Heart right ventricle (tissue), 16 donors: ENCODE measurements at regions not wholly inside any gene's neighbourhood (a gene's known extent, or its start where the extent isn't known, plus 50 kb on each side); places are given as distances from the start of the nearest gene placed in this dataset.

Source experiments
- ATAC-seq, 8 donors: fragments of 200-7000 bp; cut with Tn5 transposase; one replicate each; pipeline ENCODE4 v1.9.1; 2020; ENCODE audit warnings: mild to moderate bottlenecking in 8 of 8, moderate library complexity in 8 of 8, moderate number of reproducible peaks in 1 of 8
- DNase-seq, 2 donors: peaks; one replicate each; pipeline ENCODE4 v3.0.0-alpha.2; 2020
- H3K27ac ChIP-seq, 10 donors: fragments of 200-600 bp; sonication (generic) in 2 of 10; one replicate each; pipeline versions ENCODE4 v1.5.0 to v1.8.0; 2020 to 2022; ENCODE audit warnings: mild to moderate bottlenecking in 3 of 10
- H3K27me3 ChIP-seq, 7 donors: fragments of 200-600 bp; one replicate each; pipeline ENCODE4 v1.8.0; 2021 to 2022; ENCODE audit warnings: mild to moderate bottlenecking in 2 of 7
- H3K36me3 ChIP-seq, 9 donors: fragments of 200-600 bp; sonication (generic) in 1 of 9; one replicate each; pipeline versions ENCODE4 v1.5.0 to v1.8.0; 2020 to 2022; ENCODE audit warnings: mild to moderate bottlenecking in 2 of 9
- H3K4me1 ChIP-seq, 9 donors: fragments of 200-600 bp; sonication (generic) in 1 of 9; one replicate each; pipeline versions ENCODE4 v1.5.0 to v1.8.0; 2020 to 2022; ENCODE audit warnings: mild to moderate bottlenecking in 4 of 9
- H3K4me3 ChIP-seq, 10 donors: fragments of 200-600 bp; sonication (generic) in 2 of 10; one replicate each; pipeline versions ENCODE4 v1.5.0 to v1.8.0; 2020 to 2022; ENCODE audit warnings: mild to moderate bottlenecking in 7 of 10, moderate library complexity in 2 of 10
- H3K9me3 ChIP-seq, 11 donors: fragments of 200-600 bp in 10 of 11; sonication (generic) in 2 of 11; one replicate each; pipeline versions ENCODE4 v1.5.0 to v1.8.0; 2013 to 2022; ENCODE audit warnings: mild to moderate bottlenecking in 2 of 11, control low read depth in 1 of 11, moderate library complexity in 1 of 11
- CTCF ChIP-seq, 9 donors: fragments of 200-600 bp; sonication (generic) in 2 of 9; IDR thresholded peaks; one replicate each; pipeline versions ENCODE4 v1.5.0 to v1.8.0; 2021 to 2022; ENCODE audit warnings: antibody characterized with exemption in 9 of 9, mild to moderate bottlenecking in 5 of 9, moderate library complexity in 1 of 9
- WGBS, 2 donors: extraction: QIAGEN DNeasy Blood & Tissue Kit; methylation state at CpG; one replicate each; pipeline ENCODE4 v1.1.7; 2013; ENCODE audit warnings: inconsistent platforms in 1 of 2; 5-methylcytosine and 5-hydroxymethylcytosine counted together
- intact Hi-C, 10 donors: fragments of 100-400 bp; cut with DNase I; formaldehyde crosslinking; loops; one replicate each; pipeline versions ENCODE4 v1.11.1 to v1.14.2; 2022
- donor health status: Arrhythmogenic right ventricular cardiomyopathy.
- donor health status: ischemic (EF 13 %, LVEDD 7.1; RV severe dilation, severe dysfunction).
- donor health status: healthy with polysubstance abuse.
- donor health status: DM: no; HTN: yes; CAD: no.
- donor health status: DM: no; HTN: no; CAD: no.
- donor health status: ischemic (EF 25% LVEDD 6.9; RV normal size, moderate dysfunction).
- donor health status: ischemic (EF 25% LVEDD 5.7; RV mildly dilated, moderate dysfunction).
- donor health status: healthy.
- donor health status: DM: yes; HTN: yes; CAD: no.
- donor health status: Ischemic cardiomyopathy.
- donor health status: ischemic (EF 35%, LVEDD 5.7; RV mildly dilated, moderate dysfunction).
- donor health status: nonischemic (EF 11% LVEDD 7.7; RV severe dilation, severe dysfunction).
- donor health status: DM: yes; HTN: yes; CAD: no.
- donor health status: PGD.
- donor health status: ischemic (EF 29% LVEDD 5.4; RV normal size, mild dysfunction).
- donor health status: nonischemic (EF 23%, LVEDD 6.1; RV moderate dilation, normal function).

GRCh38 chr17:33904476-33904875 is 350.6 kb upstream of the CCL2 start:
- Histone ChIP-seq H3K4me1 (no peaks in the 10 kb centered on the region), H3K27ac (no peak overlapping the region), H3K27me3 (peaks cover 0 to 28% (median under 1%) of the 10 kb centered on the region in 7 donors), H3K4me3 (no peak overlapping the region), H3K36me3 (no peaks in the 10 kb centered on the region), H3K9me3 (no peaks in the 10 kb centered on the region)
- no peak for DNase-seq
- intact Hi-C loops, result loop anchor here in 1 of 10 donors (10.0 kb wide), 1 partner anchor 820 kb away; no protein-coding TSS in a partner anchor
- ATAC-seq, result no peak
- 66 to 74% methylated on average over 4 of the region's 4 CpGs for WGBS, 2 donors
- no peak for TF ChIP-seq CTCF (IDR thresholded peaks at IDR 0.05)

GRCh38 chr17:33905338-33905800 is 349.7 kb upstream of the CCL2 start:
- ATAC-seq, result no peak
- H3K27ac ChIP-seq, result no peak overlapping the region
- no peaks in the 10 kb centered on the region for H3K9me3 ChIP-seq
- no peak for TF ChIP-seq CTCF (IDR thresholded peaks at IDR 0.05)
- no peaks in the 10 kb centered on the region for H3K4me1 ChIP-seq
- intact Hi-C loops, result loop anchor here in 1 of 10 donors (10.0 kb wide), 1 partner anchor 819 kb away; no protein-coding TSS in a partner anchor
- 43 to 45% methylated on average over 3 of the region's 3 CpGs for WGBS, 2 donors
- no peak for DNase-seq
- H3K27me3 ChIP-seq, result peaks cover 0 to 28% (median 3%) of the 10 kb centered on the region in 7 donors
- H3K4me3 ChIP-seq, result no peak overlapping the region
- no peaks in the 10 kb centered on the region for H3K36me3 ChIP-seq

GRCh38 chr17:33908363-33909064 is 346.6 kb upstream of the CCL2 start:
- TF ChIP-seq CTCF (IDR thresholded peaks at IDR 0.05), result no peak
- intact Hi-C loops, result loop anchor here in 1 of 10 donors (10.0 kb wide), 1 partner anchor 816 kb away; no protein-coding TSS in a partner anchor
- WGBS, 2 donors, result 56 to 58% methylated on average over 2 of the region's 2 CpGs
- no peak for ATAC-seq
- Histone ChIP-seq H3K4me1 (no peaks in the 10 kb centered on the region), H3K27ac (no peak overlapping the region), H3K4me3 (no peak overlapping the region), H3K36me3 (no peaks in the 10 kb centered on the region), H3K27me3 (peaks cover 0 to 21% (median 3%) of the 10 kb centered on the region in 7 donors), H3K9me3 (no peaks in the 10 kb centered on the region)
- DNase-seq, result no peak

GRCh38 chr17:33910200-33910857 is 344.8 kb upstream of the CCL2 start:
- Histone ChIP-seq H3K27ac (no peak overlapping the region), H3K4me1 (no peaks in the 10 kb centered on the region), H3K36me3 (no peaks in the 10 kb centered on the region), H3K9me3 (no peaks in the 10 kb centered on the region), H3K27me3 (peaks cover 0 to 24% (median 3%) of the 10 kb centered on the region in 7 donors), H3K4me3 (no peak overlapping the region)
- 85 to 88% methylated on average over 2 of the region's 2 CpGs for WGBS, 2 donors
- no peak for ATAC-seq
- no peak for DNase-seq
- TF ChIP-seq CTCF (IDR thresholded peaks at IDR 0.05), result no peak
- intact Hi-C loops, result no loop called here
